ENCODE measurements at regions not wholly inside any gene's neighbourhood (a gene's known extent, or its start where the extent isn't known, plus 50 kb on each side); places are given as distances from the start of the nearest gene placed in this dataset.
"Not testable (repeated sequence)": the region's sequence is repeated elsewhere in the genome, so short reads cannot be mapped to it uniquely, and the experiment has no call there.

DNA sequence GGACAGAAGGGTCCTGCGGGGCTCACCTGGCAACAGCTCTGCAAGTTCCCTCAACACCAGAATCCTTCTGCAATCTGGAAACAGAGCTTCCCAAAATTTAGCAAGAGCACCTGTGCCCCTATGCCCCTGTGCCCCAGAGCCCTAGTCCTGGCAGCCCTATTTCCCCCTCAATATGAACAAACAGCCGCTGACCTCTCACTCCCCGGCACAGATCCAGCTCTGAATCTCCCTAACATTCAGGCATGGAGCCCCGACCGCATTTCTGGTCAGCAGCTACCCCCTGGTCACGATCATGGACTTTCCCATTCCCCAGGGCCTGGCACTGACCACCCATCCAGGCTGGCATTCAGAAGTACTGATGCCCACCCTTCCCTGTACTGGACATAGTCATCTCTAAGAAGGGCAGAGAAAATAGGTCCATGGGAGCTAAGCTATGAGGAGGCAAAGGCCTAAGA is 110.8 kb upstream of the SMURF2 start:
- no peak for DNase-seq (ENCODE audit: low spot score)

DNA sequence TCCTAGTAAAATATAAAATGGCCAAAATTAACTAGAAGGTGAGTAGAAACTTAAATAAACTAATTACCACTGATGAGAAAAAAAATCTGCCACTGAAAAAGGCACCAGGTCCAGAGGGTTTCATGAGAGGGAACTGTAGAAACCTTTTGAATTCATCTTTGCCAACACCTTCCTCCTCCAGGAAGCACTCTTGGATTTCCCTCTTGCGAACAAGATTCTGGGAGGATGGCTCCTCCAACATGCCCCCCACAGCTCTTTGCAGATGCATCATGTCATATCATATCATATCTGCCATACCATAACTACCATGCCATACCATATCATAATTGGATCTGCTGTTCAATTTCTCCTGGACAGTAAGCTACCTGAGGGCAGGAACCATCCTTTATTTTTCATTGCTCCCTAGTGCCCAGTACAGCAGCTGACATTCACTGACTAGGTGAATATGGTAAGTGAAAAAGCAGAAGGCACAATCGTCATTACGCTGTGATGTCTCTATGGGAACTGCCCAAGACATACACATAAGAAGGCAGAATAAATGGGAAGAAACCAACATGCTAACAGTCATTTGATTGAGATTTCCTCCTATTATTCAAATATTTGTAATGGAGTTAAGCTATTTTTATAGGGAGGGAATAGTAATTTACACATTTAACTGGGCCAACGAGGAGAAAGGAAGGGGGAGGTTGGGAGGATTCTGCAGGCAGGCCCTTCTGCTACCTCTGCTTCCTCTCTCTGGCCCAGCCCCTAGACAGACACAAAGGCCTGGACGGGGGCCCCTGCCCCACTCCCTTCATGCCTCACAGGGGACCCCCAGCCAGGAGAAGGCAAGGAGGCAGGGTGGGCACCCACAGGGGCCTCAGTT is 110.1 kb upstream of the SMURF2 start:
- DNase-seq (ENCODE audit: low spot score) = no peak

- no peak for DNase-seq (ENCODE audit: low spot score)
These were observed 107.6 kb upstream of the SMURF2 start for GRCh38 chr17:64769712-64770111.

DNA sequence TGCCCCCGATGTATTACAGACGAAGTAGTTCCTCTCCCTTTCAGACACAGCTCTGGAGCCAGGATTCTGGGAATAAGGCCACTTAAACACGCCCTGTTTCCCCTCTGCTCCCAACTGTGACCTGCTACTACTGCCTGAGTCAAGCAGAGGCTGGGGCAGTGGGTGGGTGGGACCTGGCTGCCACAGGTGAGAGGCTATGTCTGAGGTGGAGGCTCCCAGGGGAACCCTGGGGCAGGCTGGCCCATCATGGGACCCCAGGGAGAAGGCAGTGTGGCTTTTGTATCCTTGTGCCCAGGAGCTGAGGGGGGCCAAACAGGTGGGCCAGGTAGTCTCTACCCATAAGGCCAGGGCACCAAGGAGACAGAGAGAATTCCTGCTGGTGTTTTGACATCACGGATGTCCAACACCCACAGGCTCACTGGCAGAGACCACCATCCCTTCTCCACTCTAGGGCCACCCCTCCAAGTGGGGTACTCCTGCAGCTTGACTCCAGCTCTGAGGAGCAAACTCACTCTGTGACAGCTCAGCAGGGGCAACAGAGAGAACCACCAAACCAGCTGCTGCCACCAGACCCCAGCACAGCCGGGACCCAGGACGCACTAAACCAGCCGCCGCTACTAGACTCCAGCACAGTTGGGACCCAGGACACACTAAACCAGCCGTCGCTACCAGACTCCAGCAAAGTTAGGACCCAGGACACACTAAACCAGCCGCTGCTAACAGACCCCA is 105.3 kb upstream of the SMURF2 start:
- DNase-seq (ENCODE audit: low spot score) = no peak

- no peak for DNase-seq (ENCODE audit: low spot score)
These were observed 103.2 kb upstream of the SMURF2 start for GRCh38 chr17:64765191-64765889.

GRCh38 chr17:64750891-64751677 is 89.0 kb upstream of the SMURF2 start:
- DNase-seq (ENCODE audit: low spot score) = no peak

DNA sequence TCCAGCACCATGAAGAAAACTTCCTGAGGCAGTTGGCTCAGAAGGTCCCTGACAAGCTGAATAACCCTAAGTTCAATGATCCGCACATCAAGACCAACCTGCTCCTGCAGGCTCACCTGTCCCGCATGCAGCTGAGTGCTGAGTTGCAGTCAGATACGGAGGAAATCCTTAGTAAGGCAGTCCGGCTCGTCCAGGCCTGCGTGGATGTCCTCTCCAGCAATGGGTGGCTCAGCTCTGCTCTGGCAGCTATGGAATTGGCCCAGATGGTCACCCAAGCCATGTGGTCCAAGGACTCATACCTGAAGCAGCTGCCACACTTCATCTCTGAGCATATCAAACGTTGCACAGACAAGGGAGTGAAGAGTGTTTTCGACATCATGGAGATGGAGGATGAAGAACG is 88.4 kb upstream of the SMURF2 start:
- DNase-seq (ENCODE audit: low spot score) = no peak

DNA sequence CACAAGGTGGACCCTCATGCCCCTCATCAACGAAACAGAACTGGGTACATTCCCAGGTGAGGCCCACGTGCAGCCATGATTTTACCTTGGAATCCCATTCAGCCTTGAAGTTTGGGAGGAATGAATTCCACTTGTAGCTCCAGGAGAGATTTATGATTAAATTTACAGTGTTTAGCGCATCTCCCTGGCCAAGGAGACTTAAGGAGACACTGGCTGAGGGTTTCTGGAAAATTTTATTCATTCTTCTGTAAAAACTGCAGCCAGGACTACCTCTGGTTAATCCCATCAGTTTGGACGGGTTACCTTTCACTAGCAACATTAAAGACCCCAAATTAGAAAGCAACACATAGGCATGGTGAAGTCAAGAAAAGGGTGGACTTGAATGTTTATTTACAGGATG is 87.2 kb upstream of the SMURF2 start:
- no peak for DNase-seq (ENCODE audit: low spot score)

DNA sequence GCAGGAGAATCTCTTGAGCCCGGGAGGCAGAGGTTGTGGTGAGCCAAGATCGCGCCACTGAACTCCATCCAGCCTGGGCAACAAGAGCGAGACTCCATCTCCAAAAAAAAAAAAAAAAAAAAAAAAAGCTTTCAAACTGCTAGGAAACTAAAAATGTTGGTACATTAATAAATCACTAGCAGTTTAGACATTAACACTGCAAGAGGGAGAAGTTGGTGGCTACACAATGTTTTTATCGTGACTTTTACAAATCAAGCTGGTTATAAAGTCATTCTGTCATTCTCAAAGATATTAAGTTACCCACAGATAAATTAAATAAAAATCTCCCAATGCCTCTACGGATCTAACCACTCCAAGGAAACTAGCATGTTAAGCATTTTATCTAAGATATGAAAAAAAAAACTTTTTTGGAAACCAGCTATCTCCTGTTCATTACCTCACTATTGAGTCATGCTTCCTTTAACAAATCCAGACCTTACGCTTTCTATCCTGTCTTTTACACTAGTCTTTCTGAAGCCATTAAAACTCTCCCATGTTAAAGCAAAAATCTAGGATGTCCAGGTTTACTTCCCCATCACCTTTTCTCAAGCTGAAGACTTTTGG is 85.9 kb upstream of the SMURF2 start:
- DNase-seq (ENCODE audit: low spot score) = no peak

DNA sequence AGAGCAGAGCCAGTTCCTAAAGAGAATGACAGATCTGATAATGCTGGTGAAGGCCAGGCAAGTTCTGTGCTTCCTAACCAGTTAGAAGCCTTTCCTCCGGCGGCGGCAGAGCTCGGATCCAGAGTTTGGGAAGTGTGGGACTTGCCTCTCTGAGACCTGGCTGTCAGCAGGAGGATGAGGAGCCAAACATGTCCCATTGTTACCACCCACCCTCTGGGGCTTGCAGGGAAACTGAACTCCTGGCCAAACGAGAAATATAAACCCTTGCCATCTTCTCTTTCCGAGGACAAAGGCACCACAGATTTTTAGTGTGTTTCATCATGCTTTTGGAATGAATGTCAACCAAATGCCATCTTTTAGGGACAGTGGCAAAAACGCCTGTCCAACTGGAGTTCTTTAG is 80.2 kb upstream of the SMURF2 start:
- DNase-seq (ENCODE audit: low spot score) = no peak

DNA sequence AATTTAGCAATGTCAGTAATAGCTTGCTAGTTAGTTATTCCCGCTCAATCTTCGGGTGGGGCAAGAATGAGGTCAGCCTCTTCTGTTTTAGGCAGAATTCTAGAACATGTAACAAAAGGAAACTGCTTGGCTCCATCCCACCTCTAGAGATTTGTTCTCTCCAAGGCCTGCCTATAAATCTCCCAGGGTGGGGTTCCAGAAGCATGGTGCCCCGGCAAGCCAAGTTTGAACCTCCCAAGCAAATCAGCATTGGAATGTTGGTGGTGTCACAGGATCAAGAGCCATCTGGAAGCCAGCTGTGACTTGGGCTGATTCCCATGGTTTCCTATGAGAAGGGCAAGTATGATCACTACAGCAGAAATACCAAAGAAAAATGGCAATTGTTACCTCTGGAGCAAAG is 79.8 kb upstream of the SMURF2 start:
- not testable (repeated sequence) for DNase-seq (ENCODE audit: low spot score)

GRCh38 chr17:64741038-64741641 is 79.0 kb upstream of the SMURF2 start:
- DNase-seq (ENCODE audit: low spot score) = no peak

GRCh38 chr17:64739316-64740058 is 77.4 kb upstream of the SMURF2 start:
- DNase-seq (ENCODE audit: low spot score) = no peak

GRCh38 chr17:64736804-64737492 is 74.8 kb upstream of the SMURF2 start:
- DNase-seq (ENCODE audit: low spot score) = no peak

DNA sequence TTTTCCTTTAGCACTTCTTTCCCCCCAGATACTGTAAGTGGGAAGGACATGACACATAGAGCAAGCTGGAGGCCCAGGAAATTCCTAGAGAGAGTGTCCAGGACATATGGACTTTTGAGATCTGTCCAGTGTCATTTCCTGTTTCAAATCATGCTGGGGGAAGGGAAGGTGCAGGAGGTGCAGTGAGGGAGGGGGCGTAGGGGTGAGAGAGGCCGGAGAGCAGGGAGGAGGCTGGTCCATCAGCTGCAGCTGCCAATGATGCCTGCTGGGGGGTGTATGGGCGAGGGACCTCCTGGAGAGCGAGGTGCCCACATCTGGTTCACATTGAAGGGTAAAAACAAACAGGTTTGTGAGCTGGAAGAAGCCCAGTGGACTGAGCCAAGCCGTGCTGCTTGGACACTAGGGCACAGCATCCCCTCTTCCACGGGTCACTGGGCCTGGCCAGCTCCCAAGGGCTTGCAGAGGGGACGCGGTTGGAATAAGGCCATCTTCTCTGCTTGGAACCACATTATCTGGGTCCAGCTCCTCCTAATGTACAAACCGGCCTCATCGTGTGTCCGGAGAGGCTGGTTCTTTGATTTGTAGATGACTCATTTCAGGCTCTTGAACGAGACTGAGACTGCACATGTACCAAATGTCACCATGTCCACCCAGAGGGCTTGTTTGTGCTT is 70.4 kb upstream of the SMURF2 start:
- DNase-seq (ENCODE audit: low spot score) = no peak

DNA sequence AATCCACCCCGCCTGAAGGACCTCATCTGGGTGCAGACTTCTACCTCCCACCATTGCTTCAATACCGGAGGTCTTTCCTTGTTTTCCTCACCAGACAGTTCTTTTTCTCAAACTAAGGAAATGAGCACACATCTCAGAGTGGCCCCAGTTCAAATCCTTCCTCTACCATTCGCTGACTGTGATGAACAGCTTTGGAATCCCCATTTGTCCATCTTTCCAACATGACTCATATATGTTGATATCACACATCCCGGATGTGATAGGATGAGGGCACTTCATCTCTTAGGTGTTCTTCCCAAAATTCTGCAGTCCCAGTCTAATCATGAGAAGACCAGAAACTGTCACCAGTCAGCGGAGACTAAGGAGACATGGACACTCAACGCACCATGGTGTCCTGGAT is 67.9 kb upstream of the SMURF2 start:
- not testable (repeated sequence) for DNase-seq (ENCODE audit: low spot score)

GRCh38 chr17:64729201-64729600 is 67.1 kb upstream of the SMURF2 start:
- no peak for DNase-seq (ENCODE audit: low spot score)

DNA sequence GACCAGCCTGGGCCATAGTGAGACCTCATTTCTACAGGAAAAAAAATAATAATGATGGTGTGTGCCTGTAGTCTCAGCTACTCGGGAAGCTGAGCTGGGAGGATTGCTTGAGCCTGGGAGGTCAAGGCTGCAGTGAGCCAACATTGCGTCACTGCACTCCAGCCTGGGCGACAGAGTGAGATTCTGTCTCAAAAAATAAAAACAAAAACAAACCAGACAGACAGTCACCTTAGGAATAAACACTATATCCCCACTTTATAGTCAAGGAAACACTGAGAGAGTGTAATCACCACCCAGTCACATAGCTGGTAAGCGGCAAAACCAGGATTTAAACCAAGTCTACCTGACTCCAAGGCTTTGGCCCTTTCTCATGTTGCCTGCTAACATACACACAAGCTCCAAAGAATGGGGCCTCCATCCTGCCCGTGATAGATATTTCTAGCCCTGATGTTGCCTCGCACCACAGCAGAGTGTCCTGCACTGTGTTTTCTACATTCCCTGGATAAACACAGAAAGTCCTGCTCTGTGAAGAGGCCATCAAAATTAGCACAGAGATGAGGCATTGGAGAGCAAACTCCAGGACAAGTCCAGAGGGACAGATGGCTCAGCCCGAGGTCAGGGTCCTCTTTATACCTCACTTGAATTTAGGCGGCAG is 66.1 kb upstream of the SMURF2 start:
- no peak for DNase-seq (ENCODE audit: low spot score)

DNA sequence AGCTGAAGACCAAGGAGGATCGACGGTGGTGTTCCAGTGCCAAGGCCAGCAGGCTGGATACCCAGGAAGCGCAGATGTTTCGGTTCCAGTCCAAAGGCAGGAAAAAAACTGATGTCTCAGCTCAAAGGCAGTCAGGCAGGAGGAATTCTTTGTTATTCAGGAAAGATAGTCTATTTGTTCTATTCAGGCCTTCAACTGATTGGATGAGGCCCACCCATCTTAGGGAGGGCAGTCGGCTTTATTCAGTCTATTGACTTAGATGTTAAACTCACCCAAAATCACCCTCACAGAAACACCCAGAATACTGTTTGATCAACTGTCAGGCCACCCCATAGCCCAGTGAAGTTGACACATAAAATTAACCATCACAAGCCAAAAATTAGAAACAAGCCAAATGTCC is 63.9 kb upstream of the SMURF2 start:
- DNase-seq (ENCODE audit: low spot score) = not testable (repeated sequence)

All from HuH-7.5 (cell line).